Upper lobe of right lung (tissue), 1 donor: ENCODE measurements at regions not wholly inside any gene's neighbourhood (a gene's known extent, or its start where the extent isn't known, plus 50 kb on each side); places are given as distances from the start of the nearest gene placed in this dataset.
A peak's percentile ranks its signal among the peaks of the same experiment; 100 is the strongest.

Experiments used
- ATAC-seq: fragments of 200-7000 bp; cut with Tn5 transposase; one replicate; pipeline ENCODE4 v1.9.1; 2020; ENCODE audit warnings: mild to moderate bottlenecking, moderate library complexity
- DNase-seq: peaks from one replicate; pipeline ENCODE4 v3.0.0-alpha.2; 2020
- H3K27ac ChIP-seq: fragments of 200-600 bp; one replicate; pipeline ENCODE4 v1.8.0; 2022
- H3K27me3 ChIP-seq: fragments of 200-600 bp; one replicate; pipeline ENCODE4 v1.8.0; 2022; ENCODE audit warnings: mild to moderate bottlenecking
- H3K36me3 ChIP-seq: fragments of 200-600 bp; one replicate; pipeline ENCODE4 v1.8.0; 2022
- H3K4me1 ChIP-seq: fragments of 200-600 bp; one replicate; pipeline ENCODE4 v1.8.0; 2022
- H3K4me3 ChIP-seq: fragments of 200-600 bp; one replicate; pipeline ENCODE4 v1.8.0; 2022; ENCODE audit warnings: mild to moderate bottlenecking
- H3K9me3 ChIP-seq: fragments of 200-600 bp; one replicate; pipeline ENCODE4 v1.8.0; 2022
- intact Hi-C: fragments of 100-400 bp; cut with DNase I; formaldehyde crosslinking; loops from one replicate; pipeline ENCODE4 v1.11.0; 2022
- TF ChIP-seq, protein P1 (sequence below): fragments of 200-600 bp; IDR thresholded peaks from one replicate; pipeline ENCODE4 v1.8.0; 2022; ENCODE audit warnings: antibody characterized with exemption
- donor health status: DM: no; HTN: yes; CAD: no; lungs with severe emphysema.

DNA sequence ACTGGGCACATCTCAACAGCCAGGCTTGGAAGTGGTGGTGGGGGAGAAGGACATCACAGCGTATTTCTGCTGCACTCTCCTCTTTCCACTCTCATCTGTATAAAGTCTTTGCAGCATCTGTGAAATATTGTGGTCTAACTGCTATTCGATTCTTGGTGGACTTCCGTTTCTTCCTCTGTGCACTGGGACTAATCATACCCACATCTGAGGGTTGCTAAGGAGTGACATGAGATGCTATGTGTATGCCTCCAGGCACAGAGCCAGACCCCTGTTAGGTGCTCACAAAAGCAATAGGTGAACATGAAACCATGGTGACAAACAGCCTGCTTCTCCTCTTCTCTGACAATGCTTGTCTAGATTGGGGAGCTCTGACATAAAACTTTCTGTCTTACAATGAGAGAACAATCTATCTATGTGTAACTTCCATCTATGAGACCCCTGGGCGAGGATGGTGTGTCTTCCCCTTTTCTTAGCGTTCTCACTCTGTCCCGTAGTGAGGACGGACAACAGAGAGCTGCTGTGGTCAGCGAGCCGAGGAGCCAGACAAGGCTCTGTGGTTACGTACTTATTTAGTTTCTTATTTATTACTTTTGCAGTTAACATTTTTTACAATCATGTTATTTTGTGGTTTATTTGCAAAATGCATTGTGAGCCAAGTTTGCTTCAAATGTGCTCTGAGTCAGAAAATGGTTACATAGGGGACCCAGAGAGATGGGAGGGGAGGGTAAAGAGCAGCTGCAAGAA, 196.7 kb upstream of the TPRG1 start:
- TF ChIP-seq, protein P1, sequence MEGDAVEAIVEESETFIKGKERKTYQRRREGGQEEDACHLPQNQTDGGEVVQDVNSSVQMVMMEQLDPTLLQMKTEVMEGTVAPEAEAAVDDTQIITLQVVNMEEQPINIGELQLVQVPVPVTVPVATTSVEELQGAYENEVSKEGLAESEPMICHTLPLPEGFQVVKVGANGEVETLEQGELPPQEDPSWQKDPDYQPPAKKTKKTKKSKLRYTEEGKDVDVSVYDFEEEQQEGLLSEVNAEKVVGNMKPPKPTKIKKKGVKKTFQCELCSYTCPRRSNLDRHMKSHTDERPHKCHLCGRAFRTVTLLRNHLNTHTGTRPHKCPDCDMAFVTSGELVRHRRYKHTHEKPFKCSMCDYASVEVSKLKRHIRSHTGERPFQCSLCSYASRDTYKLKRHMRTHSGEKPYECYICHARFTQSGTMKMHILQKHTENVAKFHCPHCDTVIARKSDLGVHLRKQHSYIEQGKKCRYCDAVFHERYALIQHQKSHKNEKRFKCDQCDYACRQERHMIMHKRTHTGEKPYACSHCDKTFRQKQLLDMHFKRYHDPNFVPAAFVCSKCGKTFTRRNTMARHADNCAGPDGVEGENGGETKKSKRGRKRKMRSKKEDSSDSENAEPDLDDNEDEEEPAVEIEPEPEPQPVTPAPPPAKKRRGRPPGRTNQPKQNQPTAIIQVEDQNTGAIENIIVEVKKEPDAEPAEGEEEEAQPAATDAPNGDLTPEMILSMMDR = no peak
- intact Hi-C loops = no loop called here
- Histone ChIP-seq H3K4me3 (no peak overlapping the region), H3K9me3 (no peaks in the 10 kb centered on the region), H3K27me3 (no peaks in the 10 kb centered on the region), H3K4me1 (peaks cover 17% of the 10 kb centered on the region), H3K27ac (peak overlapping the region; percentile 47), H3K36me3 (no peaks in the 10 kb centered on the region)
- ATAC-seq = peak; percentile 36
- no peak for DNase-seq

DNA sequence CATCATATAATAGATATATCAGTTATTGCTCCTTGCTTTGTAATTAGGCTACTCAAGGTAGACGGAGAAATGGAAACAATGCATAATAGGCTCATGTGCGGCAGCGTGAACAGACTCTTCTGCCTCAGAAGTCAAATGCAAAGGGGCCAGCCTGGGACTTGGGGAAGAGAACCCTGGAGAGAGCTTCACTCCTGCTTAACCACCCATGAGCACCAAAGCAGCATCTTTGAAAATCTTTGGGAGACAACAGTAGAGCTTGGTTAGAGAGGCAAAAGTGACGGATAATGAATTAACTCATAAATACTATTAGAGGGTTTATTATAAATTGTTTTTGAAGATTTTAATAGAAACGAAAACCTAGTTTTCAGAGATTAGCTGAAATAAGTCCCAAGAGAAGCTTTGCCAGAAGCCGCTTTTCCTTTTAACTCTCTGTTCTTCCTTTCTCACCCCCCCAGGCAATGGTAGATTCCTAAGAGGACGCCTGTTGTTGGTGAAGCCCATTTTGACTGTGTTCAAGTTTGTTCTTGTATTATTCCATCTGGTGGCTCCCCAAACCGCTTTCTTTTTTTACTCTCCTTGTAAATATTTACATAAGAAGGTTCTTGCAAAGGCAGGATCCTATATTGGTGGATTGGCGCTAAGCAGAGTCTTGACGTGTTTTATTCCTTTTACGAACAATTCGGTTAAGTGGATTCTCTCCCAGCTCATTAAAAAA, 196.0 kb upstream of the TPRG1 start:
- no peaks in the 10 kb centered on the region for H3K9me3 ChIP-seq
- no peak for DNase-seq
- peak overlapping the region; percentile 38 for H3K27ac ChIP-seq
- TF ChIP-seq, protein P1 = no peak
- intact Hi-C loops = no loop called here
- H3K36me3 ChIP-seq = no peaks in the 10 kb centered on the region
- H3K4me3 ChIP-seq = peak overlapping the region; percentile 1
- no peaks in the 10 kb centered on the region for H3K27me3 ChIP-seq
- peaks cover 17% of the 10 kb centered on the region for H3K4me1 ChIP-seq
- ATAC-seq = no peak

DNA sequence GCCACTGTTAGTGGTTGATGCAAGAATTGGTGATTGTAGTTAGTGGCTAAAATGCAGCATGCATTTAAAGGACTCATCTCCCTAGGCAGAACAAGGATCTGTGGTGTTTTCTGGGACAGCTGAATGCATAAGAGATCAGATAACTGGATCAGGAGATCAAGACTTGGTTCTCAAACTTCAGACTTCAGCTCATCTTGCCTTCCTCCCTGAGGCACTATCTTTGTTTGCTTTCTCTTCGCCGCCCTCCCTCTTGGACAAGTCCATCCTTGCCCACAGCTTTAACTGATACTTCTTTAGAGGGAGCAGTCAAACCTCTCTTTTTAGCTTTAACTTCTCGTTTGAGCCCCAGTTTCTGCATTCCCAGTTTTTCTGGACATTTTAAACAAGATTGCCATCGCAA, 195.4 kb upstream of the TPRG1 start:
- peaks cover 17% of the 10 kb centered on the region for H3K4me1 ChIP-seq
- TF ChIP-seq, protein P1 = no peak
- intact Hi-C loops = no loop called here
- H3K36me3 ChIP-seq = no peaks in the 10 kb centered on the region
- no peak for ATAC-seq
- no peak for DNase-seq
- H3K9me3 ChIP-seq = no peaks in the 10 kb centered on the region
- no peak overlapping the region for H3K27ac ChIP-seq
- no peak overlapping the region for H3K4me3 ChIP-seq
- no peaks in the 10 kb centered on the region for H3K27me3 ChIP-seq

DNA sequence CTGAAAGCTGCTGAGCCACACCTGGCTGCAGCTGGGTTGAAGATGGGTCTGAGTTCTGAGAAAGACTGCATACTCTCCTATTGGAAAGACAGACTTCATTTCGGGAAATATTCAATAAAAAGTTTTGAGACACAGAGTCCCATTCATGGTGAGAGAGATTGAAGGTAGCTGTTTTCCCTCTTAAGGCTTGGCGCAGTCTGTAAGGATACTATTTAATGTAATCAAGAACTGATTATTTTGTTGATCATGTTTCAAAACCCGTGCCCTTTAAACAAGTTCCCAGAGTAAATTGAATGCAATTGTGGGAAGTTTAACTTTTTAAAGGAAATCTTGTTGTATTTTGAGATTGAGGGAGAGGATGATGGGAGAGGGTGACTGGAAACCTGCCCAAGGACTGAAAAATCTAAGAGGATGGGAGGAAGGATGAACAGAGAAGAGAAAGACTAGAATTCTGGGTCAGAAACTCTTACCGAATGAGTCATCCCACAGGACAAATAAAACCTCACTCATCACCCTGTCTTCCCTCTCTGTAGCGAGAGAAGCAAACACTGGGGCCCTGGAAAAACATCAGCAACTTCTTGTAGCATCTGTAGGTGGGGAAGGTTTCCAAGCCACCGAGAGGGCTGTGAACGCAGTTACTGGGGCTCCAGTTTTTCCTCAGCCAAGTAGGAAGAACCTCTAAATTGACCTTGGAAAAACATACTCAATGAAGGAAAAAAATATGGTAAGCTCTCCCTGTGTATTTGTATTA, 193.2 kb upstream of the TPRG1 start:
- Histone ChIP-seq H3K36me3 (no peaks in the 10 kb centered on the region), H3K27me3 (no peaks in the 10 kb centered on the region), H3K4me3 (no peak overlapping the region), H3K27ac (peak overlapping the region; percentile 52), H3K9me3 (no peaks in the 10 kb centered on the region), H3K4me1 (peaks cover 12% of the 10 kb centered on the region)
- no peak for DNase-seq
- TF ChIP-seq, protein P1 = no peak
- ATAC-seq = no peak
- intact Hi-C loops = no loop called here

DNA sequence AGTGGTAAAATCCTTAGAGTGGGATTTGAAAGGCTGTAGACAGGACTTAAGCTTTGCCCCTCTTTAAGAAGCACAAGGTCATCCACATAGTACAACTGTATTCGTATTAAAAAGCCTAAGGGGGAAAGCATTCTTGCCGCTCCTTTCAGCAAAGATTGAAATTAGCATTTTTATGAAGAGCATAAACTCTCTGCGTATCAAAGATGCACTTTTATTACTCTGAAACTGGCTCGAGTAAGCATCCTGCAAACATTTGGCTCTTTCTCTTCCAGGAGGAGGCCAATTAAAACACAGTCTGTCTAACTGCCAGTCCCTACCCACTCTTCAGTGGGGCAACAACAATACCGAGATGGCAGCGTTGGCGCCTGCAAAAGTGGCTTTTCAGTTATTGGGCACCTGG, 192.5 kb upstream of the TPRG1 start:
- Histone ChIP-seq H3K9me3 (no peaks in the 10 kb centered on the region), H3K4me1 (peaks cover 11% of the 10 kb centered on the region), H3K27me3 (no peaks in the 10 kb centered on the region), H3K36me3 (no peaks in the 10 kb centered on the region), H3K27ac (peak overlapping the region; percentile 52), H3K4me3 (no peak overlapping the region)
- ATAC-seq (no peak), DNase-seq (no peak)
- intact Hi-C loops = no loop called here
- TF ChIP-seq, protein P1 = no peak
